ENCODE measurements at regions not wholly inside any gene's neighbourhood (a gene's known extent, or its start where the extent isn't known, plus 50 kb on each side); places are given as distances from the start of the nearest gene placed in this dataset.
"Not testable (repeated sequence)": the region's sequence is repeated elsewhere in the genome, so short reads cannot be mapped to it uniquely, and the experiment has no call there.

GRCh38 chr6:4212588-4212987 lies 77.2 kb upstream of the ECI2 start:
- DNase-seq (ENCODE audit: low read depth): no peak
- no peak for TF ChIP-seq CTCF (IDR thresholded peaks at IDR 0.05; ENCODE audit: insufficient read depth, low read depth, low read length)
- CTCF ChIA-PET: interaction anchor here (1.1 kb wide), 1 partner anchor 30 kb away, joined by 3 read pairs; no protein-coding TSS in a partner anchor
- Histone ChIP-seq H3K36me3 (ENCODE audit: control insufficient read depth, insufficient read depth, low read length) (no peaks in the 10 kb centered on the region), H3K4me3 (ENCODE audit: low read depth, low read length) (no peak overlapping the region), H3K27me3 (ENCODE audit: control insufficient read depth, insufficient read depth, low read length) (peaks cover 2% of the 10 kb centered on the region; the same call in 1 of the 2 replicates)
- POLR2A ChIA-PET: no interaction called here

DNA sequence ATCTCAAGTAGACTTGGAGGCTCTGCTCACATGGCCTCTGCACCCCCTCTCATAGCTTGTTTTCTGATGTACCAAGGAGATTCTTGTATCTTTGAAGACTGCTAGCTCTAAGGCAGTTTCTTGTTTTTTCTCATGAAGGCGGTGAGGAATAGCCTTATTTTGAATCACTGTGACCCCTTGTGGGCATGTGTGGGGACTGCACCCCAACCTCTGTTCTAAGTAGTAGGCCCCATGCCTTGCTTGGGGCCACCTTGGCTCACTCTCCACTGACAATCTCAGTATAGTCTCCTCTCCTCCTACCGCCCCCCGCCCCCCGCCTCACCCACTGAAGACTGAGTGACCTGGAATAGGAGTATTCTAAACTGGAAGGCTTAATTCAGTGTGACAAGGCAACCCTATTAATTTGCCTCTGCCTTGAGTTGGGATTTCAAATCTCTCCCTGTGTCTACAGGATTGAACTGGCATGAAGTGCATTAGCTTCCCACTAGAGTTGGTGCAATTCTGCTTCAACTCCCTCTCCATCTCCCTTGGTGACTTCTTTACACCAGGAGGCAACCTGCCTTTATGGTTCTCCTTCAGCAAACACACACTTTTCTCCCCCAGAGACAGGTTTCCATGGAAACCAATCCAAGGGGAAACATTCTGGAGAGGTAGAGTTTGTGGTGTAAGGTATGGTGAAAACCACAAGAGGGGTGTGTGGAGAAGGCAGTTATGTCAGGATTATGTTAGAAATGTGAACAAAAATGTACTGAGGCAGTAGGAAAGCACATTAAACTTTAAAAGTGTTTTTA lies 75.4 kb upstream of the ECI2 start:
- peaks cover 2% of the 10 kb centered on the region; the same call in 1 of the 2 replicates for H3K27me3 ChIP-seq (ENCODE audit: control insufficient read depth, insufficient read depth, low read length)
- POLR2A ChIA-PET: interaction anchor here (0.6 kb wide), 1 partner anchor 792 kb away, joined by 21 read pairs; no protein-coding TSS in a partner anchor
- TF ChIP-seq CTCF (IDR thresholded peaks at IDR 0.05; ENCODE audit: insufficient read depth, low read depth, low read length): peak; percentile 86
- no peak overlapping the region for H3K4me3 ChIP-seq (ENCODE audit: low read depth, low read length)
- CTCF ChIA-PET: interaction anchor here (0.6 to 2.6 kb wide), 15 partner anchors 14 to 165 kb away, joined by 3 to 9 read pairs (median 4); no protein-coding TSS in a partner anchor
- no peaks in the 10 kb centered on the region for H3K36me3 ChIP-seq (ENCODE audit: control insufficient read depth, insufficient read depth, low read length)
- no peak for DNase-seq (ENCODE audit: low read depth)

- H3K27me3 ChIP-seq (ENCODE audit: control insufficient read depth, insufficient read depth, low read length): no peaks in the 10 kb centered on the region
- no peak for DNase-seq (ENCODE audit: low read depth)
- ChIA-PET POLR2A (no interaction called here), CTCF (interaction anchor here (1.1 to 2.6 kb wide), 6 partner anchors 18 to 155 kb away, joined by 3 to 9 read pairs (median 4); no protein-coding TSS in a partner anchor)
- H3K36me3 ChIP-seq (ENCODE audit: control insufficient read depth, insufficient read depth, low read length): no peaks in the 10 kb centered on the region
- no peak for TF ChIP-seq CTCF (IDR thresholded peaks at IDR 0.05; ENCODE audit: insufficient read depth, low read depth, low read length)
- no peak overlapping the region for H3K4me3 ChIP-seq (ENCODE audit: low read depth, low read length)
Observed at GRCh38 chr6:4209196-4209595, 73.8 kb upstream of the ECI2 start.

- no peak for TF ChIP-seq CTCF (IDR thresholded peaks at IDR 0.05; ENCODE audit: insufficient read depth, low read depth, low read length)
- ChIA-PET POLR2A (no interaction called here), CTCF (interaction anchor here (0.5 to 1.1 kb wide), 2 partner anchors 20 to 30 kb away, joined by 3 to 4 read pairs; no protein-coding TSS in a partner anchor)
- Histone ChIP-seq H3K4me3 (ENCODE audit: low read depth, low read length) (no peak overlapping the region), H3K36me3 (ENCODE audit: control insufficient read depth, insufficient read depth, low read length) (no peaks in the 10 kb centered on the region), H3K27me3 (ENCODE audit: control insufficient read depth, insufficient read depth, low read length) (no peaks in the 10 kb centered on the region)
- no peak for DNase-seq (ENCODE audit: low read depth)
Observed at GRCh38 chr6:4208158-4208557, 72.8 kb upstream of the ECI2 start.

GRCh38 chr6:4203642-4204417 lies 68.5 kb upstream of the ECI2 start:
- POLR2A ChIA-PET; H3K36me3 ChIP-seq (ENCODE audit: control insufficient read depth, insufficient read depth, low read length); DNase-seq (ENCODE audit: low read depth); H3K4me3 ChIP-seq (ENCODE audit: low read depth, low read length); H3K27me3 ChIP-seq (ENCODE audit: control insufficient read depth, insufficient read depth, low read length): not testable (repeated sequence)
- CTCF ChIA-PET: interaction anchor here (1.1 kb wide), 1 partner anchor 12 kb away, joined by 4 read pairs; no protein-coding TSS in a partner anchor
